Sigmoid colon (tissue), 6 donors: ENCODE measurements at regions not wholly inside any gene's neighbourhood (a gene's known extent, or its start where the extent isn't known, plus 50 kb on each side); places are given as distances from the start of the nearest gene placed in this dataset.

Source experiments
- DNase-seq: peaks from one replicate; pipeline ENCODE4 v3.0.0-alpha.2; 2019
- H3K27ac ChIP-seq, 4 donors: fragments of 200-600 bp; sonication (generic); one replicate each; pipeline ENCODE4 v1.5.1; 2016 to 2019; ENCODE audit warnings: mild to moderate bottlenecking in 1 of 4
- H3K27me3 ChIP-seq, 3 donors: fragments of 200-600 bp; sonication (generic); one replicate each; pipeline ENCODE4 v1.5.1; 2019; ENCODE audit warnings: mild to moderate bottlenecking in 1 of 3
- H3K36me3 ChIP-seq, 4 donors: fragments of 200-600 bp; sonication (generic); one replicate each; pipeline ENCODE4 v1.5.1; 2016 to 2019
- H3K4me1 ChIP-seq, 4 donors: fragments of 200-600 bp; sonication (generic); one replicate each; pipeline ENCODE4 v1.5.1; 2017 to 2019
- H3K4me3 ChIP-seq, 4 donors: fragments of 200-600 bp; sonication (generic); one replicate each; pipeline ENCODE4 v1.5.1; 2017 to 2019; ENCODE audit warnings: mild to moderate bottlenecking in 2 of 4, moderate library complexity in 1 of 4
- H3K9me3 ChIP-seq, 4 donors: fragments of 200-600 bp in 3 of 4; sonication (generic) in 3 of 4; one replicate each; pipeline versions ENCODE4 v1.5.1 to v1.6.1; 2013 to 2019
- CTCF ChIP-seq, 4 experiments: fragments of 450-650 bp in 3 of 4; fragments of 200-600 bp in 1 of 4; IDR thresholded peaks; one replicate each; pipeline ENCODE4 v1.5.1; 2016 to 2019; ENCODE audit warnings: antibody characterized with exemption in 4 of 4, mild to moderate bottlenecking in 3 of 4, moderate library complexity in 2 of 4
- EP300 ChIP-seq, 4 donors: sonication (generic); formaldehyde crosslinking; IDR thresholded peaks; one replicate each; pipeline ENCODE4 v1.6.1; 2017; ENCODE audit warnings: antibody characterized with exemption in 4 of 4
- POLR2A ChIP-seq, 2 donors: fragments of 450-650 bp; IDR thresholded peaks; one replicate each; pipeline ENCODE4 v1.6.1; 2016; ENCODE audit warnings: antibody characterized with exemption in 2 of 2, mild to moderate bottlenecking in 2 of 2, moderate library complexity in 2 of 2
- POLR2AphosphoS5 ChIP-seq, 4 donors: sonication (generic); formaldehyde crosslinking; IDR thresholded peaks; one replicate each; pipeline ENCODE4 v1.6.1; 2017; ENCODE audit warnings: antibody characterized with exemption in 4 of 4
- WGBS, 2 donors: extraction: QIAGEN DNeasy Blood & Tissue Kit; methylation state at CpG; one replicate each; pipeline ENCODE4 v1.1.7; 2013; 5-methylcytosine and 5-hydroxymethylcytosine counted together
- intact Hi-C: fragments of 100-400 bp; cut with DNase I; formaldehyde crosslinking; loops from one replicate; pipeline ENCODE4 v1.15.1; 2023
- donor health status: healthy with polysubstance abuse.
- donor health status: healthy.

- no peak overlapping the region for H3K4me3 ChIP-seq
- H3K27me3 ChIP-seq, result no peaks in the 10 kb centered on the region
- H3K9me3 ChIP-seq, result peaks cover 0 to 4% (median 2%) of the 10 kb centered on the region in 4 donors
- TF ChIP-seq POLR2A (IDR thresholded peaks at IDR 0.05), result no peak
- no peak for TF ChIP-seq EP300 (IDR thresholded peaks at IDR 0.05)
- TF ChIP-seq POLR2AphosphoS5 (IDR thresholded peaks at IDR 0.05), result no peak
- no peak for TF ChIP-seq CTCF (IDR thresholded peaks at IDR 0.05)
- no peak overlapping the region for H3K27ac ChIP-seq
- H3K36me3 ChIP-seq, result no peaks in the 10 kb centered on the region
- intact Hi-C loops, result no loop called here
- H3K4me1 ChIP-seq, result no peaks in the 10 kb centered on the region
- WGBS, 2 donors, result 87 to 93% methylated on average over 4 of the region's 4 CpGs
- no peak for DNase-seq
Observed at GRCh38 chr11:34816698-34817213, 99.4 kb downstream of the APIP start.

- Histone ChIP-seq H3K4me3 (no peak overlapping the region), H3K4me1 (no peaks in the 10 kb centered on the region), H3K27ac (no peak overlapping the region), H3K9me3 (peaks cover 0 to 4% (median 2%) of the 10 kb centered on the region in 4 donors), H3K36me3 (no peaks in the 10 kb centered on the region), H3K27me3 (no peaks in the 10 kb centered on the region)
- 92 to 97% methylated on average over 1 of the region's 1 CpG for WGBS, 2 donors
- TF ChIP-seq CTCF (IDR thresholded peaks at IDR 0.05) (no peak), EP300 (IDR thresholded peaks at IDR 0.05) (no peak), POLR2A (IDR thresholded peaks at IDR 0.05) (no peak), POLR2AphosphoS5 (IDR thresholded peaks at IDR 0.05) (no peak)
- intact Hi-C loops, result no loop called here
- no peak for DNase-seq
Observed at GRCh38 chr11:34812905-34813576, 103.1 kb downstream of the APIP start.

- Histone ChIP-seq H3K36me3 (no peaks in the 10 kb centered on the region), H3K27me3 (no peaks in the 10 kb centered on the region), H3K4me3 (no peak overlapping the region), H3K27ac (no peak overlapping the region), H3K9me3 (peaks cover 0 to 4% (median 2%) of the 10 kb centered on the region in 4 donors), H3K4me1 (no peaks in the 10 kb centered on the region)
- no peak for DNase-seq
- no peak for TF ChIP-seq POLR2AphosphoS5 (IDR thresholded peaks at IDR 0.05)
- TF ChIP-seq POLR2A (IDR thresholded peaks at IDR 0.05), result no peak
- no peak for TF ChIP-seq CTCF (IDR thresholded peaks at IDR 0.05)
- no peak for TF ChIP-seq EP300 (IDR thresholded peaks at IDR 0.05)
- intact Hi-C loops, result no loop called here
- WGBS, 2 donors, result 18 to 67% methylated on average over 3 of the region's 3 CpGs
Observed at GRCh38 chr11:34811858-34812257, 104.3 kb downstream of the APIP start.

GRCh38 chr11:34810107-34810562 is 106.0 kb downstream of the APIP start:
- H3K36me3 ChIP-seq, result no peaks in the 10 kb centered on the region
- no peaks in the 10 kb centered on the region for H3K27me3 ChIP-seq
- peaks cover 0 to 4% (median 2%) of the 10 kb centered on the region in 4 donors for H3K9me3 ChIP-seq
- no peak overlapping the region for H3K4me3 ChIP-seq
- H3K4me1 ChIP-seq, result no peaks in the 10 kb centered on the region
- H3K27ac ChIP-seq, result no peak overlapping the region
- intact Hi-C loops, result no loop called here
- DNase-seq, result no peak
- no peak for TF ChIP-seq EP300 (IDR thresholded peaks at IDR 0.05)
- WGBS, 2 donors, result 95 to 97% methylated on average over 2 of the region's 2 CpGs

GRCh38 chr11:34809191-34810106 is 106.7 kb downstream of the APIP start:
- intact Hi-C loops, result no loop called here
- WGBS, 2 donors, result 64 to 65% methylated on average over 2 of the region's 2 CpGs
- H3K4me1 ChIP-seq, result no peaks in the 10 kb centered on the region
- no peaks in the 10 kb centered on the region for H3K36me3 ChIP-seq
- TF ChIP-seq EP300 (IDR thresholded peaks at IDR 0.05), result no peak
- TF ChIP-seq CTCF (IDR thresholded peaks at IDR 0.05), result no peak
- no peak for TF ChIP-seq POLR2AphosphoS5 (IDR thresholded peaks at IDR 0.05)
- TF ChIP-seq POLR2A (IDR thresholded peaks at IDR 0.05), result no peak
- H3K27ac ChIP-seq, result no peak overlapping the region
- no peaks in the 10 kb centered on the region for H3K27me3 ChIP-seq
- H3K4me3 ChIP-seq, result no peak overlapping the region
- H3K9me3 ChIP-seq, result peaks cover 0 to 4% (median 2%) of the 10 kb centered on the region in 4 donors
- DNase-seq, result no peak
